ENCODE measurements at regions not wholly inside any gene's neighbourhood (a gene's known extent, or its start where the extent isn't known, plus 50 kb on each side); places are given as distances from the start of the nearest gene placed in this dataset.

GRCh38 chr2:2750867-2751714 lies 420.0 kb upstream of the MYT1L start:
- TF ChIP-seq CTCF (IDR thresholded peaks at IDR 0.05; ENCODE audit: control extremely low read depth in 1 of 3, insufficient read depth in 1 of 3, low read depth in 1 of 3, low read length in 3 of 3), result no peak
- no peak for TF ChIP-seq EZH2 (IDR thresholded peaks at IDR 0.05; ENCODE audit: low read depth, low read length, severe bottlenecking)
- TF ChIP-seq NRF1 (IDR thresholded peaks at IDR 0.05; ENCODE audit: low read depth, low read length), result no peak
- no peak for TF ChIP-seq TEAD4 (IDR thresholded peaks at IDR 0.05; ENCODE audit: low read depth, low read length)
- TF ChIP-seq GABPA (IDR thresholded peaks at IDR 0.05; ENCODE audit: borderline replicate concordance, insufficient read depth, low read length), result no peak
- no peak for TF ChIP-seq JUND (IDR thresholded peaks at IDR 0.05; ENCODE audit: low read length)
- no peak for TF ChIP-seq ATF2 (IDR thresholded peaks at IDR 0.05; ENCODE audit: low read length)
- no peak for TF ChIP-seq POLR2AphosphoS5 (IDR thresholded peaks at IDR 0.05; ENCODE audit: low read depth, low read length)
- no peak for TF ChIP-seq TCF12 (IDR thresholded peaks at IDR 0.05; ENCODE audit: low read depth, low read length)
- TF ChIP-seq CHD7 (IDR thresholded peaks at IDR 0.05; ENCODE audit: insufficient replicate concordance, low read length), result no peak
- TF ChIP-seq SP1 (IDR thresholded peaks at IDR 0.05; ENCODE audit: low read depth, low read length), result no peak
- no peak for TF ChIP-seq TBP (IDR thresholded peaks at IDR 0.05; ENCODE audit: low read depth, low read length)
- no peak for TF ChIP-seq TAF1 (IDR thresholded peaks at IDR 0.05; ENCODE audit: low read depth, low read length)

All from H1 (cell line).